COLO668 (cell line): ENCODE measurements at regions not wholly inside any gene's neighbourhood (a gene's known extent, or its start where the extent isn't known, plus 50 kb on each side); places are given as distances from the start of the nearest gene placed in this dataset.
"Not testable (repeated sequence)": the region's sequence is repeated elsewhere in the genome, so short reads cannot be mapped to it uniquely, and the experiment has no call there.

Experiments used
- DNase-seq: peaks from one replicate; lab custom pipeline; 2025; ENCODE audit not compliant: unreplicated experiment; lab: John Stamatoyannopoulos, UW

GRCh38 chr5:164466033-164466432 is 960.6 kb downstream of the MAT2B start:
- DNase-seq, result no peak

- DNase-seq, result no peak
These were observed 964.9 kb downstream of the MAT2B start for GRCh38 chr5:164470312-164470711.

GRCh38 chr5:164472165-164472564 is 966.7 kb downstream of the MAT2B start:
- no peak for DNase-seq

GRCh38 chr5:164475339-164475977 is 970.0 kb downstream of the MAT2B start:
- DNase-seq, result no peak

GRCh38 chr5:164481270-164481669 is 975.9 kb downstream of the MAT2B start:
- no peak for DNase-seq

- no peak for DNase-seq
These were observed 976.9 kb downstream of the MAT2B start for GRCh38 chr5:164482351-164482750.

- no peak for DNase-seq
These were observed 979.5 kb downstream of the MAT2B start for GRCh38 chr5:164484948-164485347.

GRCh38 chr5:164487939-164488338 is 982.5 kb downstream of the MAT2B start:
- no peak for DNase-seq

GRCh38 chr5:164497311-164498064 is 992.1 kb downstream of the MAT2B start:
- DNase-seq, result no peak

GRCh38 chr5:164498438-164498837 is 993.0 kb downstream of the MAT2B start:
- no peak for DNase-seq

GRCh38 chr5:164500856-164501255 is 995.4 kb downstream of the MAT2B start:
- no peak for DNase-seq

GRCh38 chr5:164501344-164501743 is 995.9 kb downstream of the MAT2B start:
- DNase-seq, result no peak

GRCh38 chr5:164504141-164504772 is 998.8 kb downstream of the MAT2B start:
- peak; percentile 1 for DNase-seq

GRCh38 chr5:164505791-164506190 is 1000.4 kb downstream of the MAT2B start:
- no peak for DNase-seq

- no peak for DNase-seq
These were observed 1012.8 kb downstream of the MAT2B start for GRCh38 chr5:164518067-164518740.

- DNase-seq, result no peak
These were observed 1013.3 kb downstream of the MAT2B start for GRCh38 chr5:164518741-164519080.

- no peak for DNase-seq
These were observed 1026.9 kb downstream of the MAT2B start for GRCh38 chr5:164532235-164532900.

GRCh38 chr5:164533426-164533825 is 1028.0 kb downstream of the MAT2B start:
- not testable (repeated sequence) for DNase-seq

- DNase-seq, result no peak
These were observed 1034.8 kb downstream of the MAT2B start for GRCh38 chr5:164540174-164540573.

- DNase-seq, result no peak
These were observed 1040.1 kb downstream of the MAT2B start for GRCh38 chr5:164545507-164545906.

GRCh38 chr5:164553851-164554250 is 1048.4 kb downstream of the MAT2B start:
- DNase-seq, result no peak
